ENCODE measurements at regions not wholly inside any gene's neighbourhood (a gene's known extent, or its start where the extent isn't known, plus 50 kb on each side); places are given as distances from the start of the nearest gene placed in this dataset.

DNA sequence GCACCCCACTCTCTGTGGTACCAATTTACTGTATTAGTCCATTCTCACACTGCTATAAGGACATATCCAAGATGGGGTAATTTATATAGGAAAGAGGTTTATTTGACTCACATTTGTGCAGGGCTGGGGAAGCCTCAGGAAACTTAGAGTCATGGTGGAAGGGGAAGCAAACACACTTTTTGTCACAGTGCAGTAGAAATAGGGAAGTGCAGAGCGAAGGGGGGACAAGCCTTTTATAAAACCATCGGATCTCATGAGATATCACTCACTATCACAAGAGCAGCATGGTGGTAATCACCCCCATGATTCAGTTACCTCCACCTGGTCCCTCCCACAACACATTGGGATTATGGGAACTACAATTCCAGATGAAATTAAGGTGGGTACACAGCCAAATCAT, 766.9 kb upstream of the PCDH10 start:
- no peak for TF ChIP-seq EZH2 (IDR thresholded peaks at IDR 0.05; ENCODE audit: borderline replicate concordance, low read depth, low read length, poor library complexity, severe bottlenecking)
- no peak for TF ChIP-seq CTCF (conservative IDR thresholded peaks at IDR 0.05; ENCODE audit: low read depth, low read length)
